ENCODE measurements at regions not wholly inside any gene's neighbourhood (a gene's known extent, or its start where the extent isn't known, plus 50 kb on each side); places are given as distances from the start of the nearest gene placed in this dataset.
"Not testable (repeated sequence)": the region's sequence is repeated elsewhere in the genome, so short reads cannot be mapped to it uniquely, and the experiment has no call there.

DNA sequence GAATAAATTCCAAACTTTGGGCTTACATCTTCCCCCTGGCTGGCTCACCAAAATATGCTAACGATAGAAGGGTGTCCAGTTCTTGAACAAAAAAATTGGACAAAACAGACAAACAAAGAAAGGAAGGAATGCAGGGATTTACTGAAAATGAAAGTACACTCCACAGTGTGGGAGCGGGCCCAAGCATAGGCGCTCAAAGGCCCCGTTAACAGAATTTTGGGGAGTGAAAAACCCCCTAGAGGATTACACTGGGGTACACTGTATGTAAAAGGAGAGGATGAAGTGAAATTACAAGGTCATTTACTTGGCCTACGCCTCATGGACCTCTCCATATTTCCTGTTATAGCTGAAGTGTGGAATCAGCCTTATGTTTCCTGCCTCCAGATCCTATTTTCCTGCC, 899.7 kb downstream of the DSC3 start:
- DNase-seq, result no peak

- DNase-seq, result no peak
These were observed 900.3 kb downstream of the DSC3 start for GRCh38 chr18:30142248-30142647.

GRCh38 chr18:30141506-30141905, 901.0 kb downstream of the DSC3 start:
- not testable (repeated sequence) for DNase-seq

DNA sequence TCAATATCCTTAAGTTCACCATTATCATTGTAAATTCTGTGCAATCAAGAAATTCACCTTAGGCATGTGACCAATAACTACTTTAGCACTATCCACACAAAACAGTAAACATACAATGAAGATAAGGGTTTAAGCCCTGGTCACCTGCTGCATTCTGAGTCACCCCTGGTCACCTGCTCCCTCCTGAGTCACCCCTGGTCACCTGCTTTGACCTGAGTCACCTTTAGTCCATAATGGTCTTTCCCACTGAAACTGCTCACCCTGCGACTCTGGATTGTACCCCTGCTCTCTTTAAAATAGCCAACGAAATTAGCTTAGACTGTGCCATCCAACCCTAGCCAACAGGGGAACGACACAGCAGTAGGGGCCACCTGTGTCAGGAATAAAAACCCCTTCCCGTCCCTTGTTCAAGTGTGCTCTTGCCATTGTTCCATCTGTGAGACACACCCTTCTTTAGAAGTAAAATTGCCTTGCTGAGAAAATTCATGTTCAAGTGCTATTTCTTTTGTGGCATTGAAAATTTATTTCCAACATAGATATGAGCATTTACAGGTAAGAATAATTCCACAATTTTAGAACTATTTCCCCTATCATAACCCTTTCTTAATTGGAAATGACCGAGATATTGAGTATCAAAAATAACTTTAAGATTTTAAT, 902.8 kb downstream of the DSC3 start:
- no peak for DNase-seq

GRCh38 chr18:30135938-30136337, 906.6 kb downstream of the DSC3 start:
- no peak for DNase-seq

DNA sequence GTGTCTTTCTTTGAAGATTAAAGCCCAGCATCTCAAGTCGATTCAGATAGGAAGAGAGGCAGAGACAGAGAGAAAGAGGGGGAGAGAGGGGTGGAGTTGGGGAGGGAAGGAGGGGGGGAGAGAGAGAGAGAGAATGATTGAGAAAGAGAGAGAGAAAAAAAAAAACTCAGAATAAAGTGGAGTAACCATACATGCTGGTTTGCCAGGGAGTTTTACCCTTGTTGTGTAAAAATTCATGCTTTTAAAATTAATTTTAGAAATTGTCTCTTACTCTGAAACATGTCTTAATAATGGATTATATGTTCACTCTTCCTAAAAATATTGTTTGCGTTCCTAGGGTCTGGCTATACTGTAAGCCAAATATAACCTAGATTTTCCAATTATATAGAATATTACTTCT, 908.5 kb downstream of the DSC3 start:
- DNase-seq, result no peak

- DNase-seq, result no peak
These were observed 909.6 kb downstream of the DSC3 start for GRCh38 chr18:30132959-30133358.

- no peak for DNase-seq
These were observed 921.1 kb downstream of the DSC3 start for GRCh38 chr18:30121397-30121796.

- no peak for DNase-seq
These were observed 929.1 kb downstream of the DSC3 start for GRCh38 chr18:30113454-30113853.

GRCh38 chr18:30106356-30106755, 936.2 kb downstream of the DSC3 start:
- DNase-seq, result no peak

GRCh38 chr18:30103881-30104280, 938.7 kb downstream of the DSC3 start:
- DNase-seq, result no peak

GRCh38 chr18:30096796-30097195, 945.7 kb downstream of the DSC3 start:
- DNase-seq, result no peak

DNA sequence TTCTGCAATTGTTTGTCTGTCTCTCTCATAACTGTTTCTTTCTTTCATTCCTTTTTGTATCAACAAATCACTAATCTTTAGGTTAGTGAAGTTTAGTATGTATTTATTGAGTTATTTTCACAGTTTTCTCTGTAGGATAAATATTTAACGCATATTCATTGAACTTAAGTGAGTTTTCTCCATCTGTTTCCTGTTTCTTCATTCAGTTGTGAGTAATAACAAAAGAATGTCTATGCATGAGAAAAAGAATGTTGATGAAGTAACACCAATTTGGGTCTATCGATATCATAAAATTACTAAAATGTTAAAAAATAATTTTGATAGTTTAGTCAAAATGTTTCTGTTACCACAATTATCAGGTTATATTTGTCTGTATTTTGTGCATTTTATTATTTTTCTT, 948.0 kb downstream of the DSC3 start:
- DNase-seq, result no peak

GRCh38 chr18:30093376-30093775, 949.2 kb downstream of the DSC3 start:
- DNase-seq, result no peak

GRCh38 chr18:30088238-30089015, 954.1 kb downstream of the DSC3 start:
- DNase-seq, result no peak

GRCh38 chr18:30086351-30086750, 956.2 kb downstream of the DSC3 start:
- DNase-seq, result no peak

- DNase-seq, result no peak
These were observed 961.4 kb downstream of the DSC3 start for GRCh38 chr18:30081122-30081521.

GRCh38 chr18:30072609-30073385, 969.7 kb downstream of the DSC3 start:
- no peak for DNase-seq

- no peak for DNase-seq
These were observed 976.3 kb downstream of the DSC3 start for GRCh38 chr18:30066288-30066687.

- DNase-seq, result no peak
These were observed 985.1 kb downstream of the DSC3 start for GRCh38 chr18:30057398-30057797.

DNA sequence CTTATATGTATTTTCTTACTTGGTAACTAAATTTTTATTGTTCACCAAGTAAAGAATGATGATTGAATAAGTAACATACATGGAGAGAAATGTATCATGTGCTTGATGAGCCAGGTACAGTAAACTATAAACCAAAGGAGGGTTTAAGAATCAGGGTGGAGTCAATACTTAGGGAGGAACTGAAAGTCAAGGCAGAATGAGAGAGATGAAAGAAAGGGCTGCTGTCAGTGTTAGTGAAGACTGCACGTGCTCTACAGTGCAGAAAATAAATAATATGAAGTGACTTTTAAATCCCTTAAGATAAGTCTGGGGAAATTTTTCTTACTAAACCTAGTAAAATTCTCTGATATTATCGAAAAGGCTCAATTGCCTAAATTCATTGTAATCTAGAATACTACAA, 986.0 kb downstream of the DSC3 start:
- no peak for DNase-seq

DNA sequence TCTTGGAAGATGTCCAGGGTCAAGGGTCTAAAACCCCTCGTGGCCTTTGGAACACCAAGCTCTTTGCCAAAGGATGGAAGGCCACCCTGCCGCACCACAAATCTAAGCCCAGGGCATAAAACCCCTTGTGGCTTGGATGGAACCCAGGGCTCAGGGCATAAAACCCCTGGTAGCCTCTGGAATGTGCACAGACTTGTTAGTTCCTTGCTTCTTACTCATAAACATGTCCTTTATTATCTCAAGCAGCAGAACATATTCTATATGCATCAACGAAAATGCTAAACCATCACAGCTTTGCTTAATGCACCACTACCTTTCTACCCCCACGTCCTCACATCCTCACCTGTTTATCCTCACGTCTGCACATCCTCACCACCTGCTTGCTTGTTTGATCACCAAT, 998.0 kb downstream of the DSC3 start:
- DNase-seq, result no peak

DNA sequence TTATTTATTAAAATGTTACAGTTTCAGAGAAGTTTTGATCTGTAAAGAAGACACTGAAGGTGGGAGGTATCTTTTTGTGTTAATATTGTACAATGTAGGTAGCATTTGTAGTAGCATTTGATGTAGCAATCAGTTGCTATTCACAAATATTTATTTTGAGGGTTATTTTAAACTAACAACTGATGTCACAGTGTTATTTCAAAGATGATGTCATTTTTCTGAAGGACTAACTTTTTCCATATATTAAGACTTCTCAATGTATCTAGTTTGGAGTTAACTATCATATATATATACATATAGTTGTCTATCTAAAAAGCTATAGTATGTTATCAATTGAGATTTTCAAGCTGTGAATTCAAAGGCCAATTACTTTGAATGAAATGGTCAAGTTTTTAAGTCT, 1003.3 kb downstream of the DSC3 start:
- DNase-seq, result no peak

GRCh38 chr18:30034818-30035217, 1007.7 kb downstream of the DSC3 start:
- no peak for DNase-seq
